ENCODE measurements at regions not wholly inside any gene's neighbourhood (a gene's known extent, or its start where the extent isn't known, plus 50 kb on each side); places are given as distances from the start of the nearest gene placed in this dataset.

- TF ChIP-seq SPI1 (IDR thresholded peaks at IDR 0.05; ENCODE audit: low read depth, low read length), result no peak
- TF ChIP-seq POLR2A (IDR thresholded peaks at IDR 0.05; ENCODE audit: low read depth, low read length), result no peak
- no peak for TF ChIP-seq PAX5 (IDR thresholded peaks at IDR 0.05; ENCODE audit: insufficient read depth, low read length, severe bottlenecking)
- TF ChIP-seq POLR2AphosphoS5 (IDR thresholded peaks at IDR 0.05; ENCODE audit: low read depth, low read length), result no peak
- no peak for TF ChIP-seq TAF1 (IDR thresholded peaks at IDR 0.05; ENCODE audit: low read depth, low read length)
- DNase-seq (ENCODE audit: insufficient read length, low spot score) (no peak), FAIRE-seq (no peak)
These were observed 1226.7 kb downstream of the UQCRFS1 start for GRCh38 chr19:27986299-27986698.

DNA sequence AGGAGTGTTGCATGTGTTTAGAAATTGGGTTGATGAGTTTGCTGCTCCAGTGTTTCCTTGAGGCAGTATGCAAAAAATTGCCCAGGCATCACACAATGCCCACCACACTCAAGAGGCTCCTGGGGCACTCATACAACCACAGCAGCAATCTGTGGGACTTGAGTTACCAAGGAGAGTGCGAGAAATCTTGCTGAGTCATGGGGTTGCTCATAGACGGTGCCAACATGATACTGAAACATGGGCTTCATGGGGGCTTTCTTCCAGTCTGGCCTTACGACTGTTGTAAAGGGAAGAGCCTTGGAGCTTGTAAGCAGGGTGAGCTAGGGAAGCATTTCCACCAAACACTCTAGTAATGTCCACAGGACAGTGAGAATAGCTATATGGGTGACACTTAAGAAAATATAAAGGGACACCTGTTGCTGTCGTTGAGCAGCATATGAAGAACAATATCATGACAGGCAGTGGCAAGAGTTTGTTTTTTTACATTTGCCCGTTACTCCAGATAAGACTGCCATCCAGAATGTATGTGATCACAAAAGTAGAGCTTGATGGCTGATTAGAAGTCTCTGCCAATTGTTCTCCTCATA, 1237.4 kb downstream of the UQCRFS1 start:
- no peak for FAIRE-seq
- TF ChIP-seq TAF1 (IDR thresholded peaks at IDR 0.05; ENCODE audit: low read depth, low read length) (no peak), POLR2AphosphoS5 (IDR thresholded peaks at IDR 0.05; ENCODE audit: low read depth, low read length) (no peak), PAX5 (IDR thresholded peaks at IDR 0.05; ENCODE audit: insufficient read depth, low read length, severe bottlenecking) (no peak), SPI1 (IDR thresholded peaks at IDR 0.05; ENCODE audit: low read depth, low read length) (no peak), POU2F2 (IDR thresholded peaks at IDR 0.05; ENCODE audit: low read depth, low read length) (no peak), POLR2A (IDR thresholded peaks at IDR 0.05; ENCODE audit: low read depth, low read length) (no peak)
- DNase-seq (ENCODE audit: insufficient read length, low spot score), result no peak

DNA sequence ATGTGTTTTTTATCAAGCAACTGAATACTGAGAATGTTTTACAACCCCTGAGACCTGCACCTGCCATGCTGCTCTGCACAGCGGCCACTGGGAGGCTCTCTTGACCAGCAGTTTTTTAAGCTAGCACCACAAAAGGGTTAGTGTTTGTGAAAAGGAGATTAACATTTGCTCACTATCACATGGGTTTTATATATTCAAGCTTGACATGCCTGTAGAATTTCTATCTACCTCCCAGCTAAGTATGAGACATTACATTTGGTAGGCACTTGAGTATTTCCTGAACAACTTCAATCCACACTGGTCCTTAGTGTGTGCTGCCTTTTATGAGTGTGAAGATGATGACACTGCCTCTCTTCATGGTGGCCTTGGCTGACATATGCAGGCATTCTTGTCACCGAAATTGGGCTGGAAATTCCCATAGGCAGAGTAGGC, 1238.9 kb downstream of the UQCRFS1 start:
- TF ChIP-seq POLR2A (IDR thresholded peaks at IDR 0.05; ENCODE audit: low read depth, low read length) (no peak), PAX5 (IDR thresholded peaks at IDR 0.05; ENCODE audit: insufficient read depth, low read length, severe bottlenecking) (no peak), SPI1 (IDR thresholded peaks at IDR 0.05; ENCODE audit: low read depth, low read length) (no peak), POLR2AphosphoS5 (IDR thresholded peaks at IDR 0.05; ENCODE audit: low read depth, low read length) (no peak), TAF1 (IDR thresholded peaks at IDR 0.05; ENCODE audit: low read depth, low read length) (no peak), POU2F2 (IDR thresholded peaks at IDR 0.05; ENCODE audit: low read depth, low read length) (no peak)
- no peak for DNase-seq (ENCODE audit: insufficient read length, low spot score)
- FAIRE-seq, result no peak

DNA sequence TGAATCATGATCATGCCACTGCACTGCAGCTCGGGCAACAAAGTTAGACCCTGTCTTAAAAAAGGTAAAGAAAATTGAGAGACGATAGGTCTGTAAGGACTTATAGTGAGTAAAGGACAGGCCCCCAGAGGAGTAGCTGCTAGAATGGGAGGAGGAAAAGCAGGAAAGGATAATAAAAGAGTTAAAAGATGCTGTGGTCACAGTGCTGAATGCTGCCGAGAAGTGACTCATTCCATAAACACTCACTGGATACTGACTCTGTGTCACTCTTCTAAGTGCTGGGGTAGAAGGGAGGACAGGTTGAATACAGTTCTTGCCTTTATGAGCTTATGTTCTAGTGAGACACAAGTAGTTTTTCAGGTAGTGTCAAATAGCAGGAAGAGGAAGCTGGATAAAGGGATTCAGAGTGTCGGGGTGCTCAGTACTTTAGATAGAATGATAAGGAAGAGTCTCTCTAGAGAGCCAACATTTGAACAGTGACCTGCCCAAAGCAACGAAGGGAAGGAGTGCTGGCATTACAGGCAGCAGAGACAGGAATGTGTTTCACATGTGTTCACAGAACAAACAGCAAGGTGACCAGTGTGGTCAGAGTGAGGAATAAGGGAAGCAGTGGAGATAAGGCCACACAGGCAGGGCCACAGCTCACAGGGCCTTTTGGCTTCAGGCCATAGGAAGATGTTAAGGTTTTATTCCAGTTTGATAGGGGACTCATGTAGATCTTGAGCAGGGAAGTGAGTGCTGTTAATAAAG, 1240.5 kb downstream of the UQCRFS1 start:
- TF ChIP-seq TAF1 (IDR thresholded peaks at IDR 0.05; ENCODE audit: low read depth, low read length) (no peak), POLR2AphosphoS5 (IDR thresholded peaks at IDR 0.05; ENCODE audit: low read depth, low read length) (no peak), PAX5 (IDR thresholded peaks at IDR 0.05; ENCODE audit: insufficient read depth, low read length, severe bottlenecking) (no peak), SPI1 (IDR thresholded peaks at IDR 0.05; ENCODE audit: low read depth, low read length) (no peak), POLR2A (IDR thresholded peaks at IDR 0.05; ENCODE audit: low read depth, low read length) (no peak)
- FAIRE-seq, result no peak
- no peak for DNase-seq (ENCODE audit: insufficient read length, low spot score)

DNA sequence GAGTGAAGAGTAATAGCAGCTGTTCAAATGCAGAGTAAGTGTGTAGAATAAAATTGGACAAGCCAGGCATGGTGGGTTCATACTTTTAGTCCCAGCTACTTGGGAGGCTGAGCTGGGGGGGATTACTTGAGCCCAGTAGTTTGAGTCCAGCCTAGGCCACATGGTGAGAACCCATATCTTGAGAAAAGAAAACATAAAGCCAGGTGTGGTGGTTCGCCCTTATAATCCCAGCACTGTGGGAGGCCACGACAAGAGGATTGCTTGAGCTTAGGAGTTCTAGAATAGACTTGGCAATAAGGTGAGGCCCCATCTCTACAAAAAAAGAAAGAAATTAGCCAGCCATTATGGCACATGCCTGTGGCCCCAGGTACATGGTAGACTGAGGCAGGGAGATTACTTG, 1241.1 kb downstream of the UQCRFS1 start:
- DNase-seq (ENCODE audit: insufficient read length, low spot score) (no peak), FAIRE-seq (no peak)
- TF ChIP-seq POLR2A (IDR thresholded peaks at IDR 0.05; ENCODE audit: low read depth, low read length) (no peak), PAX5 (IDR thresholded peaks at IDR 0.05; ENCODE audit: insufficient read depth, low read length, severe bottlenecking) (no peak)

DNA sequence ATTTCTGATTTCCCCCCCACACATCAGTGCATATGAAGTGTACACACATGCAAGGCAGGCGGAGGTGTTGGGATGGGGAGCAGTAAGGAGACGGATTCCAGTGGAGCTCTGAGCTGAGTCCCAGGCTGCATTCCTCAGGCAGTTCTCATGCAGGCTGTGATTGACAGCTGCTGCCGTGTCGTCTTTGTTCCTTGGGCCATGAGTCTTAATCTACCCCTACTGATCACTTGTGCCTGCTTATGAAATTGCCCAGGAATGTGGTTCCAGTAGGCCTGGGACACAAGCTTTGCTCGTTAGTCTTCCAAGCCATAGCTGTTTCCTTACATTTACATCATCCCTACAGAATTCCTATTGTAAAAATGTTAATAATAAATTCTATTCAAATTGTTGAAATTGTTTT, 1241.9 kb downstream of the UQCRFS1 start:
- DNase-seq (ENCODE audit: insufficient read length, low spot score) (no peak), FAIRE-seq (no peak)
- TF ChIP-seq POLR2AphosphoS5 (IDR thresholded peaks at IDR 0.05; ENCODE audit: low read depth, low read length) (no peak), POLR2A (IDR thresholded peaks at IDR 0.05; ENCODE audit: low read depth, low read length) (no peak), SPI1 (IDR thresholded peaks at IDR 0.05; ENCODE audit: low read depth, low read length) (no peak), POU2F2 (IDR thresholded peaks at IDR 0.05; ENCODE audit: low read depth, low read length) (no peak), TAF1 (IDR thresholded peaks at IDR 0.05; ENCODE audit: low read depth, low read length) (no peak), PAX5 (IDR thresholded peaks at IDR 0.05; ENCODE audit: insufficient read depth, low read length, severe bottlenecking) (no peak)

DNA sequence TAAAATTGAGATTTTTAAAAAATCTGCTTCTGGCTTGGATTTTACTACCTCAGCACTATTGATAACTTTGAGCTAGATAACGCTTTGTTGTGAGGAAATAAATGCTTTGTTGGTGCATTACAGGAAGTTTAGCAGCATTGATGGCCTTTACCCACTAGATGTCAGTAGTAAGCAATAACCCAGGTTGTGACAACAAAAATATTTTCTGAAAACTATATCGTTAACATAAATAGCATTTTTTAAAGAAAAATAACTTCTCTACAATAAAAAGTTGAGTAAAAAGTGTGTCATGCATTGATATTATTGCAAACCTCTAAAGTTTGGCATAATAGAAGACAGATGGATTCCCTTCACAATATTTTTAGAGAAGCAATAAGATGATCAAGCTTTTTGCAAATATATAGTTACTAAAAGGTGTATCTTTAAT, 1246.5 kb downstream of the UQCRFS1 start:
- DNase-seq (ENCODE audit: insufficient read length, low spot score), result no peak

DNA sequence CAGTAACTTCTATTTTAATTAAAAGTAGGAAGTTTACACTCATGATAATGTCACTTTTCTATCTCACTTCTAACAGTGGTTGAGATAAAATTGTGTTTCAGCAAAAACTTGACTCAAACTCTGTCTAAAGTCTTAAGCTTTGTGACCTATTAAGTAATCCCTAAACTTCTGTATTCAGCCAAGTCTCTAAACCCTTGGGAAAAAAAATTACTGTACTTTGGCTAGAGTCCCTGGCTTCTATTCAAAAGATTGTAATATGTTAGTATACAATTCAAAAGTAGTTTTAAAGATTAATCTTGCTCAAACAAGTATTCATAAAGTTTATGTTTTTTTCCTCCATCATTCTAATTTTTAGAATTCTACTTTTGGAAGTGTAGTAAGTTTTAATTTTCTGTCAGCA, 1248.8 kb downstream of the UQCRFS1 start:
- FAIRE-seq (no peak), DNase-seq (ENCODE audit: insufficient read length, low spot score) (no peak)
- TF ChIP-seq PAX5 (IDR thresholded peaks at IDR 0.05; ENCODE audit: insufficient read depth, low read length, severe bottlenecking), result no peak

More for the DNA sequence above, 1246.5 kb downstream of the UQCRFS1 start:
- FAIRE-seq, result peak; percentile 43
- TF ChIP-seq TAF1 (IDR thresholded peaks at IDR 0.05; ENCODE audit: low read depth, low read length), result no peak
- TF ChIP-seq PAX5 (IDR thresholded peaks at IDR 0.05; ENCODE audit: insufficient read depth, low read length, severe bottlenecking), result no peak
- TF ChIP-seq POLR2A (IDR thresholded peaks at IDR 0.05; ENCODE audit: low read depth, low read length), result no peak
- no peak for TF ChIP-seq POU2F2 (IDR thresholded peaks at IDR 0.05; ENCODE audit: low read depth, low read length)
- no peak for TF ChIP-seq POLR2AphosphoS5 (IDR thresholded peaks at IDR 0.05; ENCODE audit: low read depth, low read length)
- TF ChIP-seq SPI1 (IDR thresholded peaks at IDR 0.05; ENCODE audit: low read depth, low read length), result no peak

DNA sequence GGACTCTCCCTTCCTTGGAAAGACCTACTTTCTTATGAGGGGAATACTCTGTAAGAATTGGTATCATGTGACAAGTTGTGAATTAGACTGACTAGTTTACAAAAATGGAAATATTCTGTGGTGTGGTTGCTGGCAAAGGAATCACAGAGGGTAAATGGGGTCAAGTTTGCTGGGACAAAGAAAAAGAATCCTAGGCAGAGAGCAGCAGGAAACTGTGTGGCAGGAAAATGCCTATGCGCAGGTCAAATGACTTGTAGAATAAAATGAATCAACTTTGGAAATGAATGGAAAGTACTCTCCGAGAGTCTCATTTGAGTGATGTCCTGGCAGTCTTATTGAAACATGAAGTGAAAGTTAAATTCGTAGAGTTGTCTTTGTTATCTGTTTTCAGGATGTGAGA, 1250.7 kb downstream of the UQCRFS1 start:
- TF ChIP-seq SPI1 (IDR thresholded peaks at IDR 0.05; ENCODE audit: low read depth, low read length) (no peak), POU2F2 (IDR thresholded peaks at IDR 0.05; ENCODE audit: low read depth, low read length) (no peak), POLR2A (IDR thresholded peaks at IDR 0.05; ENCODE audit: low read depth, low read length) (no peak), TAF1 (IDR thresholded peaks at IDR 0.05; ENCODE audit: low read depth, low read length) (no peak), POLR2AphosphoS5 (IDR thresholded peaks at IDR 0.05; ENCODE audit: low read depth, low read length) (no peak), PAX5 (IDR thresholded peaks at IDR 0.05; ENCODE audit: insufficient read depth, low read length, severe bottlenecking) (no peak)
- FAIRE-seq (no peak), DNase-seq (ENCODE audit: insufficient read length, low spot score) (no peak)

All from GM12891 (cell line).